G401.6 (cell line): ENCODE measurements at regions not wholly inside any gene's neighbourhood (a gene's known extent, or its start where the extent isn't known, plus 50 kb on each side); places are given as distances from the start of the nearest gene placed in this dataset.

Experiments used
- FAIRE-seq: peaks from 2 replicates; lab custom pipeline; 2012; peaks lifted over from hg19 to GRCh38; lab: Jason Lieb, UNC

DNA sequence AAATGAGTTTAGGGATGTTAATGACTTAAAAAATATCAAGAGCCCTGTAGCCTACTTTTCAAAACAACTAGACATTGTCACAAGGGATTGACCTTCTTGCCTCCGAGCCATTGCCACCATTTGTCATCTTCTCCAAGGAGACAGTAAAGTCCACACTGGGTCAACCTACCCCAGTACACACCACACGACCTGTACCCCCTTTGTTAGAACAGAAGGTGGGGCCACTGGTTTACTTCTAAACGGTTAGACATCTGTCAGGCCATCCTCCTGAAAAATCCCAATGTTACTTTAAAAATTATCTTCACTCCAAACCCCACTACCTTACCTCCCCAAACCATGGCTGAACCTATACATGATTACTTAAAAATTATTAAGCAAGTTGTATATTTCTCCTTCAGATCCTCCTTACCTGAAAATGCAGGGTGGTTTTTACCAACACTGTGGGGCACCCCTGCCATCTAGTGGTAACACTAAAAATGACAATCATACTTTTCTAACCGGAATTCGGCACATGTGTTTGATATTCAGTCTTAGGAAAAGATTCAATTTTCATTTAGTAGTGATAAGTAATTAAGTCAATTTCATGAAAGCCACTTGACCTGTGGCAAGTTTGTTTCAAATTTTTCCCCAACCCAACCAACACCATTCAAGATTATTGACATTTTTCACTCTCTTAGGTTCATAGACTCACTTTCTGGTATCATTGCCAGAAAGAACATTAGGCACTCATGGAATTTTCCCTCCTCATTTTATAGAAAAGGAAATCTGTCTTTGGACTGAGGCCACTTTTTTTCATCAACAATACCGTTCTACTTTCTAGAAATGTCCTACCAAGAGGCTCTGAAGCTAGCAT, 265.3 kb upstream of the PKDCC start:
- peak; percentile 93 for FAIRE-seq

DNA sequence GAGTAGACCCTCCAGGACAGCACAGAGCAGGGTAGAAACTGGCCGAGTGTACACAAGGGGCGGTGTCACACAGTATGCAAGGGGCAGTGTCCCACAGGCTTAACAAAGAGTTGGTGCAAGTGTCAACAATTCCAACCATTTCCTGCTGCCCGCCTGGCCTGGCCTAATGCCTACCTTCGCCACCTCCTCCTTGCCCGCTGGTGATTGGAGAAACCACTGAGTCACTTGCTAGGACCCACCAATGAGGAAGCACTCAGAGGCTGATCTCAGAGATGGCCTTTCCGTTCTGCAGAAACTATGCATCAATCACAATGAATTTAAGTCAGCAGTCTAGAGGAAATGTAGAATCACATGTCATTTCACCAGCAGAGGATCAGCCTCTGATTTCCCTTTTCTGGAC, 263.3 kb upstream of the PKDCC start:
- FAIRE-seq: no peak

DNA sequence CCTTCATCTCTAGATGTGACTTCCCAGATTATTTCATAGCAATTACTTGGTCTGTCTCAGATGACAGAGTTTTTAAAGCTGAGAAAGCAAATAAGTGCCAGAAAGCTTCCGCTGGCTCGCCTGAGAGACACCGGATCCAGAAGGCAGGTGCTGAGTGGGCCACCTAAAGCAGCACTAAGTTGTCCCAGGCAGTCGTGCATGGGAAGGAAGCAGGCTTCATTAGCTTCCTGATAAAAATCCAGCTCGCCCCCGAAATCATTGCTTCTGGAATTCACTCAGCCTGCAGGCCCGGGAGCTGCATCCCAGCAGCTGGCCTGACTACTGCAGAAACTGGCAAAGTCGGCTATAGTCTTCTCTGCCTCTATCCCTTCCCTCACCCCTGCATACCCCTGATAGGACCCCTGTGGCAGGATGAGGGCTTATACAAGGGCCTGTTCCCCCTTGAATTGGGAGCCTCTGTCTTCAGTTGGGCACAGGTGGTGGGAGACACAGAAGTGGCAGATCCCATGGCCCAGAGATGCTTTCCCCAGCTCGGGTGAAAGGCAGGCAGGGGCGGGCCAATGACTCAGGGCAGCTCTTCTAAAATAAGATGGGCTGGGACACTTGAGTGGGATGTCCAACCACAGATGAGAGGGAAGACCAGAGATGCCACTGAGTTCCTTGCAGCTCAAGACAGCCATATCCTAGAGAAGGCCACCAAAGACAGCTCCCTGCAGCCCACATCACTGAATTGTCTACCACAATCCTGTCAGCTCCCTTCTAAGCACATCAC, 262.4 kb upstream of the PKDCC start:
- FAIRE-seq: no peak

DNA sequence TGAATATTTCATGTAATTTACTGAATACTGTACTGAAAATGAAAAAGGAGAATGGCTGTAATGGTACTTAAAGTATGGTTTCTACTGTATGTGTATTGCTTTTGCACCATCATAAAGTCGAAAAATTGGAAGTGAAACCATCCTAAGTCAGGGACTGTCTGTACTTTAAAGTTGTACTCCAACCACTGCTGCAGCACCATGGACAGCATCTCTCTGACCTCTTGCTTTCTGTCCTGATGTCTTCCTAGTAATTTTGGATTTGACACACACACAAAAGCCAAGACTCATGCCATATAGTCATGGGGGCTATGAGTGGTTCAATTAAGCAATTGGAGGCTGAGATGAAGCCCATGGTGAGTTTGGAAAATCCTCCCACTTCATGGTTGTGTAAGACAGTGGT, 256.3 kb upstream of the PKDCC start:
- FAIRE-seq: no peak

DNA sequence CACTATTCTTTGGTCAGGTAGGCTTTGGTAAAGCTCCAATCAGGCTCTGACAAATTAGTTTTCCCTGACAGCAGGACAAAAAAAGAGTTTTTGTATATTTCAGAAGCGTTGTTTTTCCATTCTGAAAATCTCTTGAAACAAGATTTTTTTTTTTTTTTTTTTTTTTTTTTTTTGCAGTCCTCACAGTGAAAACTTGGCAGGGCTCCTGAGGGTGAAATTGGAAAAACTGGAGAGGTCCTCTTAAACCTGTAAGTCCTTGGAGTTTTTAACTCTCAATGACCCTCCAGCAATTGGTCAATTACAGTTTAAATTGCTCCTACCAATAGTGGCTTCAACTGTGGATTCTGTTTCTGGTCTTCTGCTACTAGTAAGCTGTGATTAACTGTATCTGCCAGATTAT, 244.5 kb upstream of the PKDCC start:
- no peak for FAIRE-seq

DNA sequence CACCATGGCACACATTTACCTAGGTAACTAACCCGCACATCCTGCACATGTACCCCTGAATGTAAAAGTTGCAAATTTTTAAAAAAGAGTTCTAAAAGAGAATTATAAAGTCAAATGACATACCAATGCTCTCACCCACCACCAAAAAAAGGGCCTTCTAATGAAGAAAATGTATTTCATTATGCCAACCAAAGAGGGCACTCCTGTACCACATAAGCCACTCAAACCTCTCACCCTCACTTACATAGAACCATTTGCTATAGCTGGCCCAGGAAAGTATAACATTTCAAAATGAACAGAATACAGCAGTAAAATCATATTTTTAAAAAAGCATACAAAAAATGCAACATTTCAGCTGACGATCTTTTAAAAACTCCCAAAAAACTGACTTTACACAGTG, 241.5 kb upstream of the PKDCC start:
- no peak for FAIRE-seq

DNA sequence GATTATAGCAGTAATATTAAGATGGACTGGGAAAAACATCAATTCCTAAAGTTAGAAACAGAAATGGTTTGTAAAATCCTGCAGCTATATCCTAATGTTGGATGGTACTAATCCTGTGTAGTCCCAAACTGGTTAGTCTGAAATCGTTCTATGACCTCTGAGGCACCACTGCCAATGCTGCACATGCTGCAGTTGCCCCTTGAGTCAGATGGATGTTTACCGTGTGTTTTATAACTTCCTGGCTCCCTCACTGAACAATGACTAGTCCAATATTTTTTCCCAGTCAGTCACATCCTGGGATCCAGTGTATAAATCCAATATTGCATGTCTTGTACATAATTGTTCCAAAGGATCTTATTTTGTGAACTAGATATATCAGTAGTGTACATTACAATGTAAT, 226.7 kb upstream of the PKDCC start:
- FAIRE-seq: no peak

DNA sequence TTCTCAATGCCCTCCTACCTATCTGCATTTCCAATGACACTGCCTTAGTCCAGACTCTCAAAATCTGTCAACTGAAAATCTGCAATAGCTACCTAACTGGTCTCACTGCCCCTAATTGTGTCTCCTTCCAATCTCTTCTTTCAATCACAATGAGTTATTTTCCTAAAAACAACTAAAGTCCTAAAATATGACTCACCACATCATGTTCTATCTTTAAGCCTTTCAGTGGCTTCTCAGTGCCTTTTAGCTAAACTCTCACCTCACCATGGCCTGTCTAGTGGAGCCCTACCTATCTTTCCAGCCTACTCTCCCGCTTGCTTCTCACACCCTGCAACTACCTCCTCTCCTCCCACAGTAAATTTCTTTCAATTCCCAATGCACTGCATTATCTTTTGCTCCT, 220.9 kb upstream of the PKDCC start:
- no peak for FAIRE-seq

DNA sequence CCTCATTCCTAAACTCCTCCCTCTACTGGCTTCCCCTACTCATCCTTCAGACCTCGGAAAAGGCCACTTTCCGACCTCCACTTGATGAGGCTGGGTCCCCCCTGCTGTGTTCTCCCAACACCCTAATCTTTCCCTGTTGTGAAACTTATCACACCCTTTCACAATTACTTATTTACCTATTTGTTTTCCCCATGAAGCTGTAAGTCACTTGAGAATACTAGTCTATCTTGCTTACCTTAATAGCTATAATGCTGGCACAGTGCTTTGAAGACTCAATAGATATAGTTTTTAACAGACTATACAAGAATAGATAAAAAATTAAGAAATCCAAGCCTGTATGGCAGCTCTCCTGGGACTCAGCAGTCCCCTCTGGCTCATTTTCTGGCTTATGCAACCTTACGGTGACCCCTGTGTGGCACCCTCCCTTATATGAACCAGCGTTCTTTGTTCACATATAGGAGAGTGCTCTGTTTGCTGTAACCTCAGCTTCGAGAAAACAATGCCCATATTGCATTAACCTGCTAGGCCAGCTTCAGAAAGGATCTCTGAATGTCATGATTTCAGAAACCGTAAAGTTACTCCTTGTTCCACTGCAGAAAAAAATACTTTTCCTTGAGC, 220.4 kb upstream of the PKDCC start:
- FAIRE-seq: no peak

DNA sequence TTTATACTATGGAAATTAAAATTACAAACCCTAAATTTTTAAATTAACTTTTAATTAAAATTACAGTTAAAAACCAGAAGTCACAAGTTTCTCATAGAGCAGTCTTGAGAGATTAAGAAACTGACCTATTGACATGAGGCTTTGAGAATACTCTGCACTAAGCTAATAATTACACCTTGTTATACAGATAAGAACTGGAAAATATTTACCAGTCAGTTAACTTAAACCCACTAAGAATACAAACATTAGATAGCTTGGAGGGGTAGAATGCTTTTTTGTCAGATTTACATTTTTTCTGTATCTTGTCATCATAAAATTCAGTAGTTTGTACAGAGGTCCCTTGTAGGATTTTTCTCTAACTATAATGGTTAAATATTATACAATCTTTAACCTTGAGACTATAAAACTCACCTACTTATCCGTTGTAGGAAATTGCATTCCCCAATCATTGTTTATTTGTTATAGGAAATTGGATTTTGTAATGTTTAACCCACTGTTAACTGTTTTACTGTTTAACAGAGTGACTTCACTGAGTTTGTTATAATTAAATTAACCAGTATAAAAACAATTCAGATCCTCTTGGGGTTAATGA, 219.7 kb upstream of the PKDCC start:
- no peak for FAIRE-seq

DNA sequence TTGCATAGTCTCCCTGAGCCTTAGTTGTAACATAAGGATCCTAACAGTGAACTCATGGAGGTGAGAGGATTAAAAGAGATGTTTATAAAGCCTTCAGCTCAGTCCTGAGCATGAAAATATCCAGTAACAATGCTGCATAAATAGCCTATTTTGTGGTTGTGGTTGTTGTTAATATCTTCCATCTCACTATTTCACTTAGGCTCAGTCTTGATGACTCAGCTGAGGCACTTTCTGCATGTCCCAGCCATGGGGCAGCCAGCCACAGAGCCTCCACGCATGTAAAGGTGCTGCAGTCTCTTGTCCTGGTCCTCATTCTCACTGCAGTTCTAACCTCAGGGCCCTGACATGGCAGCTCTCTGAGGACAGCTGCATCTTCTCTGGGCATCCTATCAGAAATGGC, 218.8 kb upstream of the PKDCC start:
- FAIRE-seq: no peak

DNA sequence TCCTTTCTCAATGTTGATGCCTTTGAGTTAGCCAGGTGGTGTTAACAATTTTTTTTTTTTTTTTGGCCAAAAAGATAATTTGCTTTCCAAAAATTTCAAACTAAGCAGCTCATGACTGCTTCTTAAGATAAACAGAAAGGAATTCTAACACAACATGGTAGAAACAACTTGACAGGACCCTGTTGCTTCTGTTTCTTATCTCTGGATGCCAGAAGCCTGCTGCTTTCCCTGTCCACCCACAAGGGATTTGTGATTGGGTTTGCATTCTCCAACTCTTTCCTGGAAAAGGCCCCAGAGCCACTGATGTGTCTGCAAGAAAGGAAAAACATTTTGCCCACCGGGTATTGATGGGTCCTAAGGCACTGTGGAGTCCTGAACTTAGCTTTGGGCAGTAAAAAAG, 217.2 kb upstream of the PKDCC start:
- FAIRE-seq: no peak

DNA sequence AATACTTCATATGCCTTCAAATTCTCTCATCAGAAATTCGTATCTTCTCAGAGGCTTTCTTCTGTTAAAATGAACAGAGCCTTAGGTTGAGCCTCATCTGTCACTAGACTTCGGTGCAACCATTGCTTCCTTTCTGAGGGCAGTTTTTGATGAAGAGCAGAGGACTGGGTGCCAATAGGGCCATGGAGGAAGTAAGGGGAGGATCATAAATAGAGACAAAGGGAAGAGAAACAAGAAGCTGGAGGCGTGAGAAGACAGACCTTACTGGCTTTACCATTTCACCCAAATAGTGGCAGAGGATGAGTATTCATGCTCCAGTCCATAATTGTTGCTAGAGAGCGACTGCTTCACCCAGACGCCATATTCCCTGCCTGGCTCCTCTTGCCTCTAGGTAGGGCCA, 215.6 kb upstream of the PKDCC start:
- FAIRE-seq: no peak

DNA sequence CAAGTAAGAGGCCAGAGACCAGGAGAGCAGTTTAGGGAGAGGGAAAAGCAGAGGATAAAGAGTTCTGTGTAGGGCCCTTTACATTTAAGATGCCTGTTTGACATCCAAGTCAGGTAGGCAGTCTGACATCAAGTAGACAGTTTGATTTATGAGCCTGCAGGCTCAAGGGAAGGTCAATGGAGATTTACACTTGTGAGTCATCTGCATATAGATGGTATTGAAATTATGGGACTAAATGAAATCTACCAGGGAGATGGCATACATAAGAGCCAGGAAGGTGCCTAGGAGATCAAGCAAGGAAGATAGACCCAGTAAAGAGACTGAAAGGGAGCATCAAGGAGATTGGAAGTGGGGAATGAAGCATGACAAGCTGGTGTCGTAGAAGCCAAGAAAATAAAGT, 212.4 kb upstream of the PKDCC start:
- no peak for FAIRE-seq

DNA sequence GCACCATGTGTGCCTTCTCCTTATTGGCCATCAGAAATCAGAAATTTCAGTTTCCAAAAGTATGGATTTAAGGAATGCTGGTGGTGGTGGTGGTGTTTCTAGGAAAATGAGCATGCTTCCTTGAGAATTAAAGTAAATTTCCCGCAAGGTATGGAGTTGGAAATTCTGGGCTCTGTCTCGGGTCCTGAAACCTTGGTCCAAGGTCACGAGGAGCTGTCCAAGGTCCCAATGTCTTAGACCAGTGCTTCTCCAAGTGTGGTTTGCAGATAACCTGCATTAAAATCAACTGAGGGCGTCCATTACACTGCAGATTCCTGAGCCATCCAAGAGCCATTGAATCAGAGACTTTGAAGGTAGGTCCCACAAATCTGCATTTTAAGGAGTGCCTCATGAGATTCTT, 210.9 kb upstream of the PKDCC start:
- FAIRE-seq: no peak

DNA sequence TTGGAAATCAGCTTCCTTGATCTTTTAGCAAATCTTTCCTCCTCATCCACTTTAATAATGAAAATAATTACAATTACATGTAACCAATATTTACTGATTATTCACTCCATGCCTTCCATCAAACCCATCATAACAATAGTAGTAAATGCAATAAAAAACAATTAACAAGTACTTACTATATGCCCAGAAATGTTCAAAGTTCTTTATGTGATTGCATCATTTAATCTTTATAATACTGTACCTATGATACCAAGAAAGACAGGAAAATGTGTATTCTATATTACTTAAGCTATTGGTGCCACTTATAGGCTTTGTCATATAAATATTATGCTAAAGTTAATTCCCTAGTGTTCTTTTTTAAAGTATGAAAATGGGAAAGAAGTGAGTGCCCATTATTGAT, 210.2 kb upstream of the PKDCC start:
- FAIRE-seq: no peak

DNA sequence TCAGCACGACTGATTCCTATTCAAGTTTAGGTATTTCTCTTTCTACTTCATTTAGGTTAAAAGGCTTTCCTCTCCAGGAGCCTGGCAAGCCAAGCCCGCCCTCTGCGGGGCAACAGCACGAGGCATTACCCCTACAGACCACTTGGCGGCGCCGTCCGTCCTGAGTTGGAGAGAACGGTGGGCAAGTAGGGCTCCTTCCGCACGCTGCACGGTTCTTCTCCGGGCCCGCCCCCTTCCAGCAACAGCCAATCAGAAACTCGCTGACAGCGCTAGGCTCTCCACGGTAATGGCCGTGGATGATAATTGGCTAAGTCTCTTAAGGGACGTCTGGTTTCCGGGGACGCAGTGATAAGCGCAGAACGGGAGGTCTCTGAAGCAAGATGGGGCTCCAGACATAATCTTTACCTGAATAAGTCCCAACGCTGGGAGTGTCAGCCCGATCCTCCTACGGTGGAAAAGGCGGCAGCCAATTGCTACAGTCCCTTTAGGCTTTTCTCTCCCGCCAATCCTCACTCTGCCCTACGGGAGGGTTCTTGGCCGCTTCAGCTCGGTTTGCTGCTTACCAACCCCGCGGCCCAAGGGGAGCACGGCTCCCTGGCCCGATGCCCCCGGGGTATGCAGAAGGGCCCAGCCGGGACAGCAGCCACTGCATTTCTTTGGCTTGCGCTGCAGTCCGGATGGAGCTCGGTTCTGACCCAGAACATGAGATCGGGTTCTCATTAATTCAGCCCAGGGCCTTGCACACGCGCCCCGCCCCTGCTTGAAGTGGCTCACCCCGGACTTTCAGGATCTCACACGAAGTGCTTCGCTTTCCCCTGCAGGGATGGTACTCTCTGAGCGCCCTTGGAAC, 206.9 kb upstream of the PKDCC start:
- peak; percentile 99 for FAIRE-seq

DNA sequence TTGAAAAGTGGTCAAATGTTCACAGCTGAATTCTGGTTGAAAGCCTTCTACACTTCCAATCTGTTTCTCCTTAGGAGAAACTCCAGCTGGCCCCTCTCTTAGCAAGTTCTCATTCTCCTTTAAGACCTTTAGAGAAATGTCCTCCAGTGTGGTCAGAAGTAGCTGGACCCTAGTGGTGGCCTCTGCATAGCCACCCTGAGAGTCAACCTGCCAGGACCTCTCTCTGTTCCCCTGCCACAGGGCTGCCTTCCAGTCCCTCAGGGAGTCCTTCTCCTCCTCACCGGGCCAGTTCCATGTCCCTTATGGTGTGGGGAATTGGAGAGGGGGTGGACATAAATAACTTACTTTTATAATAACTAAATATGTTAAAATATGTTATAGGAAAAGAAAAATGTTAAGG, 200.9 kb upstream of the PKDCC start:
- no peak for FAIRE-seq

DNA sequence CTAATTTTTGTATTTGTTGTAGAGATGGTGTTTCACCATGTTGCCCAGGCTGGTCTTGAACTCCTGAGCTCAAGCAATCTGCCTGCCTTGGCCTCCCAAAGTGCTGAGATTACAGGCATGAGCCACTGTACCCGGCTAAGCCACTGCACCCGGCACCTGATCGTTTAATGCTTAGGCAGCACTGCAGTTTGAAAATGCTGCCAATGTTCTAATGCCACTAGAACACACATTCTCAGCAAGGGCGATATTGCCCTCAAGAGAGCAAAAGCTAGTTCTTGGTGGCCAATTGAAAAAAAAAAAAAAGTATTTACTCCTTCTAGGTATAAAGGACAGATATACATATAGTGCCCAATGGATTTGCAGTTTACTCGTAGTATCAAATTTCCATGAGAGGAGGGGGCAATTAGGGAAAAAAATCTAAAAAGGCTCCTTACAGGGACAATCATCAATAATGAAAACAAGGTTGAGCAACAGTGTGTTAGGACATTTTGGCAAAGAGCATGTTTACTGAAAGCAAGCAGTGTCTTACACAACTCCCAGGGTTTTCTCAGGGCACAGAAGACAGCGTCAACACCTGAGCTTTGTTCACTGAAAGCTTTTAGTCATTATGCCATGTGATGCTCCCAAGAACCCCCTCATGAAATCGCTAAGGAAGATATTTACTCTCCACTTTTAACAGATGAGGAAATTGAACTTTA, 199.9 kb upstream of the PKDCC start:
- no peak for FAIRE-seq

DNA sequence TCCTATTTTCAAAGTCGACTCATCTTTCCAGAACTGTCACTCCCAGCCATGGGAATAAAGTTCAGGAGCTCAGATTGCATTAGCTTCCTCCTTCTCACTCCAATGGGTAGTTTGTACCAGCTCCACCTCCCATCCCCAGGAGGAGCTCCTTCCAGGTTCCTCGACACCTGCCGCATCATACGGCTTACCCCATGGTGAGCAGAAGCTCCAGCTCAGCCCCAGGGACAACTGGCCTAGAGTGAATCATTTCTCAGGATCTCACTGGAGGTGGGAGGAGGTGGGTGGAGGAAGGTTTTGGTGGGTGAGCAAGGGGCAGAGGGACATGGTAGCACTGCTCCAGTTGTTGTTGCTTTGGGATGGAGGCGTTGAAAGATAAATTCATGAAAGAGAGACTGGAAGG, 196.3 kb upstream of the PKDCC start:
- FAIRE-seq: no peak

DNA sequence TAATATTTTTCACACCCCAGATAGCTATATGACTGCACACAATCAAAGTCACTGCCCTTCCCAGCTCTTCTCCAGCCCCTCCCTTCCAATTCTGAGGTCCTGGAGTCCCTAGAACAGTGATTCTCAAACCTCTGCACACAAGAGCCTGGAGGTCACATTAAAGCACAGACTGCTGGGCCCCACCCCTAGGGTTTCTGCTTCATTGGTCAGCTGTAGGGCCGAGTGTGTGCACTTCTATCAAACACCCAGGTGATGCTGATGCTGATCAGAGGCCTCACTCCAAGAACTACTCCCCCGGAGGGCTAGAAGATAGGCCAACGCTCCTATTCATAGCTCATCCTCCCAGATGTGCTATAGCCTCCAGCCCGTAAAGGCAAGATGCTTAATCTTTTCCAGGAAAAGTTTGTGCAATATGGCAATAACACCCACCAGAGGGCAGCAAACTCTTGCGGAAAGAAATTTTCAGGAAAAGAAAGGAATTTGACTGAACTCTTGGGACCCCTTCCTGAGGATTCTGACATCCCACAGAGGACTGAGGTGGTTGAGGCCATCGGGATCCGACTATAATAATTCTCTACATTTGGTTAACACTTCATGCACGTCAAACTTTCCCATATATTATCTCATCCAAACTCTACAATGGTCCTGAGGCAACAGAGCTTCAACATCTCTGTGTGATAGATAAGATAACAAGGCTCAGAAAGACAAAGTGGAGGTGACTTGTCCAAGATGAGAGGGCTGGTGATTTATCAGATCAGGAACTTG, 194.2 kb upstream of the PKDCC start:
- no peak for FAIRE-seq
